HG02981 (cell line): ENCODE measurements at regions not wholly inside any gene's neighbourhood (a gene's known extent, or its start where the extent isn't known, plus 50 kb on each side); places are given as distances from the start of the nearest gene placed in this dataset.
"Not testable (repeated sequence)": the region's sequence is repeated elsewhere in the genome, so short reads cannot be mapped to it uniquely, and the experiment has no call there.

Experiments
- ATAC-seq: cut with Tn5 transposase; IDR thresholded peaks from one replicate; pipeline ENCODE4 v1.9.1; 2021; ENCODE audit warnings: mild to moderate bottlenecking, moderate library complexity; ENCODE audit not compliant: unreplicated experiment

DNA sequence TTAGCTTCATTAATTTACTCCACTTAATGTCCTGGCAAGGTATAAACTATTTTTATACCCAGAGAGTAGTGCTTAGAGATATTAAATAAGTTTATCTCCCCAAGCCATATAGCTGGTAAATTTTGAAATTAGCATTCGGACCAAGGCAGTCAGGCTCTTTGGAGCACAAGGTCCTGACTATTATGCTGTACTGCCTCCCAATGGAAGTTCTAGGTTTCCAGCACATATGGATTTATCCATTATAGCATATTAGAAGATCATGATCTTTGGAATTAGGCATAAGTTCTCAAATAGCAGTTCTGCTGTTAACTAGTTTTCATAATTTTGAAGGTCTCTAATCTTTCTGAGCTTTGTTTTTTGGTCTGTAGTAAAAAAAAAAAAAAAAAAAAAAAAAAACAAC, 835.3 kb upstream of the EPHA7 start:
- no peak for ATAC-seq

DNA sequence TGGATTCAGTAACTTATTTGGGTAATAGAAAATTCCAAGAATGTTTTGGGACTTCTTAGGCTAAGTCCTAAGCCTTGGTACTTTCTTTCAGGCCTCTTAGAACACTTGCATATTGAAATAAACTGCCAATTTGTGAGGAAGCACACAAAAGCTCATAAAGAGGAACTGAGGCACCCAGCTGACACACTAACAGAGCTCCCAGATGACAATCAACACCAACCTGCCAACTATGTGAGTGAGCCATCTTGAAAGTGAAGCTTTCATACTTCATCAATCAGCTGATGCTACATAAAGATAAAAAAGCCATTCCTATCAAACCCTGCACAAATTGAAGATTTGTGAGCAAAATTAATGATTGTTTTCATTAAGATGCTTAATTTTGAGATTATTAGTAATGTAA, 832.5 kb upstream of the EPHA7 start:
- ATAC-seq: no peak

DNA sequence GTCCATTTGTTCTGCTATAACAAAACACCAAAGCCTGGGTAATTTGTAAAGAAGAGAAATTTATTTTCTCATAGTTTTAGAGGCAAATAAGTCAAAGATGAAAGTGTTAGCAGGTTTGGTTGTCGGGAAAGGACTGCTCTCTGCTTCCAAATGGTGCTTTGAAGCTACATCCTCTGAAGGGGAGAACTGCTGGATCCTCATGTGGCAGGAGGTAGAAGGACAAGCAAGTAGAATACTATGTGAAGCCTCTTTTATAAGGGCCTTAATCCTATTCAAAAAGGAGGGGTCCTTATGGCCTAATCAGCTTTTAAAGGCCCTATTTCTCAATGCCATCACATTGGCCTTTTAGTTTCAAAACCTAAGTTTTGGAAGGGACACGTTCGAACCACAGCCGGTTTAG, 826.0 kb upstream of the EPHA7 start:
- no peak for ATAC-seq

DNA sequence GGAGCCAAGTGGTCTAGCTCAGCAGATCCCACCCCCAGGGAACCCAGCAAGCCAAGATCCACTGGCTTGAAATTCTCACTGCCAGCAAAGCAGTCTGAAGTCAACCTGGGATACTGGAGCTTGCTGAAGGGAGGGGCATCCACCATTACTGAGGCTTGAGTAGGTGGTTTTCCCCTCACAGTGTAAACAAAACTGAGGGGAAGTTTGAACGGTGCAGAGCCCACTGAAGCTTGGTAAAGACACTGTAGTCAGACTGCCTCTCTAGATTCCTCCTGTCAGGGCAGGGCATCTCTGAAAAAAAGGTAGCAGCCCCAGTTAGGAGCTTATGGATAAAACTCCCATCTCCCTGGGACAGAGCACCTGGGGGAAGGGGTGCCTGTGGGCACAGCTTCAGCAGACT, 819.5 kb upstream of the EPHA7 start:
- ATAC-seq: no peak

DNA sequence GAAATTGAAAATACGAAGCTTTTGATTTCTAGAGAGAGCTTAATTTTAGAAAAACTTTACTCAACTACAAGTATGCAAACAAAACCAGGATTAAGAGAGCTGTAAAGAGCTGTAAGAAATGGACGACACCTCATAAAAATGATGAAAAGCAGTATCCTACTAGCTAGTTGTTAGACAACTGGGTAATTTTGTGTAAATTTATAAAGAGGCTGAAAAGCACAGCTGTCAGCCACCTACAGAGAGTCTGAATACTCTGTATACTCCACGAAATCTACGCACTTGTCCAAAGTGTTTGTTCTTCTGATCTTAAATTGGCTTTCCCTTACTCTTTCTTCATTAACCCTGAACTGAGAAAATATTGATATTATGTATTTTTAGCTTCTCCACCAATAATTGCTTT, 808.4 kb upstream of the EPHA7 start:
- no peak for ATAC-seq

DNA sequence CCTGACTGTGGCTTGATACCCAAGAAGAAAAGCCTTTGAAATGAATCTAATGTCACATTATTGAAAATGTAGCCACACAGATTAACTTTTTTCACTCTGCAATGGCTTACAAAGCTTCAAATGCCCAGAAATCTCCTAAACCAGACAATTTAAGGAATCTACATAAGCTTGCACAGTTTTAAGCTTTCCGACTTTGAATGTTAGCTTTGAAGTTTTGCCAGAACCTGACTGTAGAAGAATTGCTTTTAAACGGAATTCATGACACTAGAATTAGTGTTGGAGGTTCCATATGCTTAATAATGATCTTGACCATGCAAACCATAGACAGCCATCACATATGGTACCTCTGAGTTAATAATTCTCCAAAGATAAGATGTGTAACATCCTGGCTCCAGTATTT, 798.5 kb upstream of the EPHA7 start:
- no peak for ATAC-seq

DNA sequence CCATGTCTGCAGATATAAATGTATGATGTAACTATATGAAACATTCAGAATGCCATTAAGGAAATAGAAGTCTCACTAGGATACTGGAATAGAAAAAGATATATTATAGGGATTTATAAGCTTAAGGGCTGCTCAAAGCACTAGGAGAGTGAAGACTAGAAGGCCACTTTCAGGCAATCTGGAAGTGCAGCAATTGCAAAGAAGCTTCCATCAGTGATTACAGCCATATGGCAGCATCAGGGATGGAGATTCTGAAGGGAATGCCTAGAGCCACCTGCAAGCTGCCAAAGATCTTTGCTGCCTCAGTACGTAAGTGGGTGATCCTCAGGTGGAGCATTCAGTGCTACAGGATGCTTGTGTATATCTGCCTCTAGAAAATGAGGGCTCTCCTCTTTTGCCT, 796.2 kb upstream of the EPHA7 start:
- no peak for ATAC-seq

DNA sequence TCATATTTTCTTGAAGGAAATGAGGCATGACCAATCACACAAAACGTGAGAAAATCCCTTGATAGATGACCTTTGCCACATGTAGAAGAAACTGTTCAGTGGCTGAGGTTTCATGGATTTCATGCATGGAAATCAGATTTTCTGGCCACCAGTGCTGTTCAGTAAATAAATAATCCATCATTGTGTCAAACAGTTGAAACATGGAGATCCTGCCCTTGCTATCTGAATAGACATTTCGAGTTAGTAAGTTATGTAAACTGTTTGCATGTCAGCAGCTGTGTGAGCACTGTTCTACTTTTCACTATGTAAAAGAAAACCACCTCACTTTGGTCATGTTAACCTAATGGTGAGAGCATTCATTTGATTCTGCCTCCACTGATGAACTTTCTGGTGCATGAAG, 793.9 kb upstream of the EPHA7 start:
- no peak for ATAC-seq

DNA sequence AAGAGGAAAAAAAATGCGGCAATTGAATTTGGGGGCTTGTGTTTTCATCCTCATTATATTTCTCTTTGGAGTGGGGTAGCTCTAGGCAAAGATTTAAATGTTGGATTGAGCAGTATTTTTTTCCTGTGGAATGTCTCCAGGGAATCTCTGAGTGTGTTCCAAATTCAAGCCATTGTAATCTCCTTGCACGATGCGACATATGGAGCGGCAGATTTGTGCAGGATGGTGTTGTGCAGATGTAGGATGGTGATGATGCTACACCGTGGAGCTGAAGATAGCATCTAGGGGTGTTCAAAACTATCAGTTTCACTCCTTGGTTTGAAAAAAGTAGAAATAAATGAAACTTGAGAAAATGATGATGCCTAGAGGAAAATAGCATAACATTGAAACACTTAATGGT, 777.5 kb upstream of the EPHA7 start:
- ATAC-seq: no peak

DNA sequence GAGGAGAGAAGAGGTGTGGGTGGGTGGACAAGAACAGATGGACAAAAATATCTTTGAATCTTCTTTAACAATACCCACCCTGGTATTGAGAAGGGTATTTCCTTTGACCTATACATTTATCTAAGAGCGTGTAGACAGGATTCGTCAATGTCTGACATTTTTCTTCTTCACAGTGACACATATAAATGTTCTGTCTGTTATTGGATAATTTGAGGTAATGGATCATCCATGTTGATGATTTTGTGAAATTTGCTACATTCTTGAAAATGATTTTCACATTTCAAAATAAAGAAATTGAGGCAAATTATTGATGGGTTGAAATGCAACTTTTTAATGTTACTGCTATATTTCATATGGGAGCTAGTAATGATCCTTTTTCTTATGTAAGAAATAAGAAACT, 770.7 kb upstream of the EPHA7 start:
- ATAC-seq: no peak

DNA sequence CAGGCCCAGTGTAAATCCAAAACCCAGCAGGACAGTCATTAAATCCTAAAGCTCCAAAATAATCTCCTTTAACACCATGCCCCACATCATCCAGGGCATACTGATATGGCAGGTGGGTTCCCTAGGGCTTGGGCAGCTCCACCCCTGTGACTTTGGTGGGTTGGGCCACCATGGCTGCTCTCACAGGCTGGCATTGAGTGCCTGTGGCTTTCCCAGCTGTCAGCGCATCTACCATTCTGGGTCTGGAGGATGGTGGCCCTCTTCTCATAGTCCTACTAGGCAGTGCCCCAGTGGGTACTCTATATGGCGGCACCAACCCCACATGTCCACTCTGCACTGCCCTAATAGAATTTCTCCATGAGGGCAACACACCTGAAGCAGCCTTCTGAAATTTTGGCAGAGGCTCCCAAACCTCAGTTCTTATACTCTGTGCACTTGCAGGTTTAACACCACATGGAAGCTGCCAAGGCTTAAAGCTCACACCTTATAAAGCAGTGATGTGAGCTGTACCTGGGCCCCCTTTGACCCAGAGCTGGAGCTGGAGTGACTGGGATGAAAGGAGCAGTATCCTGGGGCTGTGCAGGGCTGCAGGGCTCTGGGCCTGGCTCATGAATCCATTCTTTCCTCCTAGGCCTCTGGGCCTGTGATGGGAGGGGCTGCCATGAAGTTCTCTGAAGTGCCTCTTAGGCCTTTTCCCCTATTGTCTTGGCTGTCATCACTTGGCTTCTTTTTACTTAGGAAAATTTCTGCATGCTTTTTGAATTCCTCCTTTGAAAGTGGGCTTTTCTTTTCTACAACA, 765.5 kb upstream of the EPHA7 start:
- no peak for ATAC-seq

DNA sequence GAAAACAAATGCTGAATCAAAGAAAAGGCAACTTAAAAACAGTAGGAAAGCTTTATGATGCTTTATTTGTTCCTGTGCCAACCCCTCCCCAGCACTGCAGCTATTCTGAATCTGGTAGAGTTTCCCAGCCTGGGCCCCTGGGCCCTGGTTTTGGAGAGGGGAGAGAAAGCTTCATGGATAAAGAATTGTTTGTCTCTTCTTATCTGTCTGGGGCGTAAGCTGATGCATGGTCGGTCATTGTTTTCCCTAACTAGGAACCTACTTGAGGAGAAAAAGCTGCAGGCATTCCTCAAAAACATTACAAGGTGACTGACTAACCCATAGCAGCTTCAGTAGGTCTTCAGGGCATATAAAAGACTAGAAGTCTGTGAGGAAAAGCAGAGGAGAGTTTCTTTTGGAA, 758.1 kb upstream of the EPHA7 start:
- no peak for ATAC-seq

DNA sequence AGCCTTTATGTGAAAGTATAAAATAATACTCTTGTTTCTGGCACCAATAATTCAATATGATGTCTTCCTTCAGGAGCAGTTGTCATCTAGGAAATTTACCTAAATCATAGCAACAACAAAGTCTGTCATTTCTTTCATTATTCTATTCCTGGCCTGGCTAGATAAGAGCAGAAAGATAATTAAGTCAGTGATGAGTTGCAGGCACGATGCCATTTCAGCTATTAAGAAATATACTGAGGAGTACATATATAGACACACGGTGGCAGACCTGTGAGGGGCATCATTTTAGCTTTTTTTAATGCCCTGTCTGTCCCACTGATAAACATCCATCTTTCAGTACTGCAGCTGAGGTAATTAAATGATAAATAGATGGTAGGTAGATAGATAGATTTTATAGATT, 756.1 kb upstream of the EPHA7 start:
- ATAC-seq: no peak

DNA sequence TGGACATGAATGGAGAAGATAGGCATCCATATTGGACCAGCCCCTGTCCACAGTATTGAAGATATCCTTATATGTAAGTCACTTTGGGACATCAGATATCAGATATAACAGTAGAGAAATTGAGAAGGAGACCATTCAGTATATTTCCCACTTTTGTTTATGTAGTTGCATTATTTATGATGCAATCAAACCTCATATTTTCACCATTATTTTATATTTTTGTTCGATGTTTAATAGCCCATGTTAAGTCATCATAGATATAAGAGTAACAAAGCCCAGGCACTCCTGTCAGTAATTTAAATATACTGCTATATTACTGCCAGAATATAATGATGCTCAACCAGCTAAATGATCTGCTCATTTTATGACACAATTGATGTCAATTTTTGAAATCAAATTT, 744.5 kb upstream of the EPHA7 start:
- no peak for ATAC-seq

DNA sequence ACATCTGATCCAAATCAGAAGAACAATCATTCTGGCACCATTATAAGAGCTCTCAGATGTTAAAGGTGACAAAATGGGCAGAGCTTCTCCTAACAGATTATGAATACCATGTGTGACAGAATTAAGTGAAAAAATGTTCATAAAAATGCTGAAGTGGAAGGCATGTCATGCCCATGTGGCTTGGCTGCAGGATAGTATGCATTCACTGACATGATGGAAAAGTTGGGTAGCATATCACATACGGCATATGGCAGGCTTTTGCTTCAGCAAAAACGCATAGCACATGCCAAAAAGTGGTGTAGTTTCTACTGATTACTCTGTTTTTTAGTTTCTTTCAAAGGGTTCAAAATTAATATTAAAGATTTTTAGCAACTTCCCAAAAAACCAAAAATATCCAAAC, 731.5 kb upstream of the EPHA7 start:
- no peak for ATAC-seq

DNA sequence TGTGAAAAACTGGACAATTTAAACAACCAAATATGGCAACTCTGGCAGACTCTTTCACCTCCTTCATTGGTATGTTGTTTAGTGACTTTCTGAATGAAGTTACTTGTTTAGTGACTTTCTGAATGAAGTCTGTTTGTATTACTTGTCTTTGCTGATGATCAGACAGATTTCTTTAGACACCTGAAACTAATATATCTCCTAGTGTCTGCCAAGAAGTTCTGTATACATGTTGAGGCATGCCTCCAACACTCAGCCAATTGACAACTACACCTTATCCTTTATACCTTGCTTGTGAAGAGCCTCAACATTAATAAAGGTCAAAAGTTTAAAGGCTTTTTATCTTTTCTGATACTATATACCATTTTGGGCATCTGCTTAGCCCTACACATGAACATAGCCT, 725.4 kb upstream of the EPHA7 start:
- no peak for ATAC-seq

DNA sequence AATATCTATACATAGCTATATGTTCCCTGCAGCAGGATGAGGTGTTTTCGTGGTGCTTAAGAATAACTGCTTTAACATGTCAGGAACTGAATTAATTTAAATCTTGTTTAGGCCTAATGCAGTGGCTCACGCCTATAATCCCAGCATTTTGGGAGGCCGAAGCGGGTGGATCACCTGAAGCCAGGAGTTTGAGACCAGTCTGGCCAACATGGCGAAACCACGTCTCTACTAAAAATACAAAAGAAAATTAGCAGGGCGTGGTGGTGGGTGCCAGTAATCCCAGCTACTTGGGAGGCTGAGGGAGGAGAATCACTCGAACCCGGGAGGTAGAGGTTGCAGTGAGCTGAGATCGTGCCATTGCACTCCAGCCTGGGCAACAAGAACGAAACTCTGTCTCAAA, 717.8 kb upstream of the EPHA7 start:
- ATAC-seq: not testable (repeated sequence)

DNA sequence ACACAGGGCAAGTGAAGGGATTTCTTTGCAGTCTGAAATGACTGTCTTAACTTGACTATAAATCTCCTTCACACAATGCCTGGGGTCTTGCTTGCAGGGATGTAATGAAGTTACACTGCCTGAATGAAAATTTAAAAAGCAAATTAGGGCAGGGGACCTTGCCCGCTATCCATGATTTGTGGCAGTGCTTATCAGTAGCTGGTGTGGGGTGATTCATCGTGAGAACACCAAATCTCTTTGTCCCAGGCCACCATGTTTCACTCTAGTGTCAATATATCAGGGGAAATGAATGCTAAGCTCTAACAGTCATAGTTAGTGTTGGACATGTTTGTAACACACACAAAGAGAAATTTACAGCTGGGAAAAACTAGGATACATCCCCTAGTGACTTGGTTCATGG, 713.7 kb upstream of the EPHA7 start:
- no peak for ATAC-seq

DNA sequence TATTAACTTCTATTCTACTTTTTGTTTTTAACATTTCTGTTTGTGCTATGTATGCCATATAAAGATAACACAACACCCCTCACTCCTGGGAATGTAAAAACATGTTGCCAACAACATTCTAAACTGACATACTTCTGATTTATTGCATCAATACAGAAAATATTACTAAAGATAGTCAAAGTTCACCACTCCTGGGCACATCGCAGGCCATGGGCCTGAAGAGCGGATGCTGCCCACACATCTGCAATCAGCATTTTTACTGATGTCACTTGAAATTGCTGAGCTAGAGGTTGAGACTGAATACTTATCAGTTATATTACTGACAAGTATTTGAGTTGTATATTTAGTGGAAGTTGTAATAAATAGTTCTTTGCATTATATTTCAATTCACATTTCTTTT, 711.9 kb upstream of the EPHA7 start:
- no peak for ATAC-seq

DNA sequence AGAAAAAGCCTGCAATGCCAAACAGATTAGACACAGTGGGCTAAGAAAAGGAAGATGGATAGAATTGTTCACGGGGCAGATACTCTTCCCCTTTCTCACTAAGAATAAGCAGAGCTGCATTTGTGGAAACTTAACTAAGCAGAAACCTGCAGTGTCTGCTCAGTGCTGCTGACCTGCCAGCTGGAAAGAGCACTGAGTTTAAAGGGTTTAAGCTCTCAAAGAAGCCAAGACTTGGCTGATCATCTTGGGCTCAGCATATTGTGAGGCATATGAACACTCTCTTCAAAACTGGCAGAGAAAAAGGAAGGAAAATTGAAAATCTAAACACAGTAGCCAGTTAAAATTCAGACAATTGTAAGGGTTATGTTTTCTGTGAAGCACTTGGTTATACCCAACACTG, 711.1 kb upstream of the EPHA7 start:
- no peak for ATAC-seq

DNA sequence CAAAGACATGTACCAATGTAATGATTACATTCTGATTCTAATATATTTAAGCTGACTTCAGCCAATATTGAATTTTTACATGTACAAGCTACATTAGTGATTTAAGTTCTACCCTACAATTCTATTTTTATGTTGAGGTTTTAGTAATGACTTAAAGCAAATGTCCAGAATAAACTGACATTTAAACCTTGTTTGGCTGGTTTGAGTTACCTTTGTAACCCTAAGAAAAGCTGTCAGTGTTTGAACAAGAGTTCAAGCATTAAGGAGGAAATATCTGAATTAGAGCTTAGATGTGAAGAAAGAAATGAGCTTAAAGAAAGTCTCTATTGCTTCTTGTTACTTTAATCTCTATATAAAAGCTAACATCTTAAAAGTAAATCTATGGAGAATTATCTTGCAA, 710.6 kb upstream of the EPHA7 start:
- no peak for ATAC-seq

DNA sequence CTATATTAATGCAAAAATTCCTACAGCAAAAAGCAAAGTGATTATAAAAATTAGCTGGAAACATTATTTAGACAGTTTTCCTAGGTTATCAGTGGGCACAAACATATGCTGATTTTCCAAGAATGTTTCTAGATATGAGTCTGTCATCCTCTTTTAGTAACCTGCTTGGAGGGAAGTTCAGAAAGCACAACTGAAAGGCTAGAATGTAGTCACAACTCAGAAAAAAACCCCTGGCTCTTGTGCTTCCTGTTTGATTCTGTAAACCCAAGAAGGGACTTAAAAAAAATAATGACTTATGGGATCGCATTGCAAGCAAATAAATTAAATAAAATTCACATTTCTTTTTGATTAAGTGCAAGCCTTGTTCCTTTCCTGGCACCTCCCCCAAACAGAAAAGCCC, 708.4 kb upstream of the EPHA7 start:
- ATAC-seq: no peak

DNA sequence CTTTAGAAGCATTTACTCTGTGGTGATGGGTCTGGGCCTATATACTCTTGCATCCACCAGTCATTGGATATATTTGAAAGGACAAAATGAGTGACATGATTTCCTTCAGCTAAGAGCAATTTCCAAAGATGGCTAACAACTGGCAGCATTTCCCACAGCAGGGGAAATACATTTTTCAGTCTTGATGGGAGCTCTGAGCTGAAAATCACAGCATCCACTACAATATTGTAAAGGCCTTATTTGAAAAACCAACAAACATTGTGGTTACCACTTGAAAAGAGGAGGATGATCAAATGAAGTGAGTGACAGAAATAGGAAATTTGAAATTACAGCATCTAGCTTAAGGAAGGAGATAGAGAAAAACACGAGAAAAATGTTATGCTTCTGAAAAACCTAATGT, 705.0 kb upstream of the EPHA7 start:
- ATAC-seq: no peak
